ENCODE measurements at regions not wholly inside any gene's neighbourhood (a gene's known extent, or its start where the extent isn't known, plus 50 kb on each side); places are given as distances from the start of the nearest gene placed in this dataset.

GRCh38 chr11:27186580-27186979, 146.0 kb downstream of the BBOX1 start:
- H3K27ac ChIP-seq, result no peak overlapping the region
- no peak for TF ChIP-seq CTCF (conservative IDR thresholded peaks at IDR 0.05)

- H3K27ac ChIP-seq, result no peak overlapping the region; the same call in 1 of the 2 replicates
- no peak for TF ChIP-seq CTCF (conservative IDR thresholded peaks at IDR 0.05)
These were observed 144.1 kb downstream of the BBOX1 start for GRCh38 chr11:27184458-27185312.

GRCh38 chr11:27183672-27184457, 143.2 kb downstream of the BBOX1 start:
- H3K27ac ChIP-seq, result no peak overlapping the region; the same call in 1 of the 2 replicates
- TF ChIP-seq CTCF (conservative IDR thresholded peaks at IDR 0.05), result peak; percentile 82

GRCh38 chr11:27179334-27179733, 138.7 kb downstream of the BBOX1 start:
- TF ChIP-seq CTCF (conservative IDR thresholded peaks at IDR 0.05), result no peak

GRCh38 chr11:27178859-27179258, 138.2 kb downstream of the BBOX1 start:
- no peak overlapping the region for H3K27ac ChIP-seq
- TF ChIP-seq CTCF (conservative IDR thresholded peaks at IDR 0.05), result no peak

More at GRCh38 chr11:27179334-27179733, 138.7 kb downstream of the BBOX1 start:
- H3K27ac ChIP-seq, result no peak overlapping the region

All from VCaP (cell line).